ENCODE measurements at regions not wholly inside any gene's neighbourhood (a gene's known extent, or its start where the extent isn't known, plus 50 kb on each side); places are given as distances from the start of the nearest gene placed in this dataset.
"Not testable (repeated sequence)": the region's sequence is repeated elsewhere in the genome, so short reads cannot be mapped to it uniquely, and the experiment has no call there.

DNA sequence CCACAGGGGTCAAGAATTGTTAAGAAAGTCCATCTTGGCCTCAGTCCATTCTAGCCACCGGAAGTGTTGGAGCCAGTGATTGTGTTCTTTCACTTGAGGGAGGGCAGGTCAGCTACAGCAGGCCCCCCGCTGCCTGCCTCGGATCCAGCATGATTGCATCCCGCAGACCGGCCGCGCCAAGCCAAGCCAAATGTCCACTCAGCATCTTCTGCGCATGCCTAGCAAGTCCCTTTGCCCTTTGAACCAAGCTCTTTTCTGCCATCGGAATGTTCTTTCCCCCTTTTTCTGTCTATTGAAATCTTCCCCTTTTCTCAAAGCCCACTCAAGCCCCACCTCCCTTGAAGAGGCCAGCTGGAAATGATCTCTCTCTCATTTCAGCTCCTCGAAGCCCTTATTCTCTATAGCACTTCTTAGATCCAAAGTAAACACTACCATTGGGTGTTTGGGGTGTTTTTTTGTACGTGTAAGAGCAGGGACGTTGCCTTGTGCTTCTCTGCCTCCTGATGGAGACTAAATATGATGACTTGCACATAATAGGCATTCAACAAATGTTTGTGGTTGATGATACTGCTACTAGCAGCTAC lies 147.8 kb upstream of the BCOR start:
- H3K9me3 Mint-ChIP-seq = no peaks in the 10 kb centered on the region
- H3K36me3 Mint-ChIP-seq = no peaks in the 10 kb centered on the region
- DNase-seq = no peak
- H3K4me3 Mint-ChIP-seq = no peak overlapping the region
- H3K4me1 Mint-ChIP-seq = peaks cover 3% of the 10 kb centered on the region
- no peaks in the 10 kb centered on the region for H3K27me3 Mint-ChIP-seq
- no peak overlapping the region for H3K27ac Mint-ChIP-seq

DNA sequence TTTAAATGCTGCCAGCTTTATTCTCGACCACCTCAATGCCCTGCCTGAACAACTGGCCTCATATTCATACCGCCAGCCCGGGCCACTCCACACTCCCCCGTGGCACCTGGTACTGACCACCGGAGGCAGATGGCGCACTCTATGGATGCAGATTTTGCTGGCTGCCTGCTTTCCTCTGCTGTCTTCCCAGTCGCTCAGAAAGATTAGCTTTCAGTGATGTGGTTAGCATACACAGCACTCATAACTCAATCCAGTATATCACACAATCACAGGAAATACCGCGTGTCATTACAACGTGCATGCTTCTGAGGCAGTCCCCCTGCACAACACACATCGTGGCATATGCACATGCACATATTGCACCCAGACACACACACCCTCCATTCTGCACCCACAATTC lies 147.2 kb upstream of the BCOR start:
- no peaks in the 10 kb centered on the region for H3K36me3 Mint-ChIP-seq
- no peak overlapping the region for H3K27ac Mint-ChIP-seq
- H3K9me3 Mint-ChIP-seq = no peaks in the 10 kb centered on the region
- H3K4me3 Mint-ChIP-seq = no peak overlapping the region
- DNase-seq = no peak
- no peaks in the 10 kb centered on the region for H3K27me3 Mint-ChIP-seq
- H3K4me1 Mint-ChIP-seq = peaks cover 3% of the 10 kb centered on the region

DNA sequence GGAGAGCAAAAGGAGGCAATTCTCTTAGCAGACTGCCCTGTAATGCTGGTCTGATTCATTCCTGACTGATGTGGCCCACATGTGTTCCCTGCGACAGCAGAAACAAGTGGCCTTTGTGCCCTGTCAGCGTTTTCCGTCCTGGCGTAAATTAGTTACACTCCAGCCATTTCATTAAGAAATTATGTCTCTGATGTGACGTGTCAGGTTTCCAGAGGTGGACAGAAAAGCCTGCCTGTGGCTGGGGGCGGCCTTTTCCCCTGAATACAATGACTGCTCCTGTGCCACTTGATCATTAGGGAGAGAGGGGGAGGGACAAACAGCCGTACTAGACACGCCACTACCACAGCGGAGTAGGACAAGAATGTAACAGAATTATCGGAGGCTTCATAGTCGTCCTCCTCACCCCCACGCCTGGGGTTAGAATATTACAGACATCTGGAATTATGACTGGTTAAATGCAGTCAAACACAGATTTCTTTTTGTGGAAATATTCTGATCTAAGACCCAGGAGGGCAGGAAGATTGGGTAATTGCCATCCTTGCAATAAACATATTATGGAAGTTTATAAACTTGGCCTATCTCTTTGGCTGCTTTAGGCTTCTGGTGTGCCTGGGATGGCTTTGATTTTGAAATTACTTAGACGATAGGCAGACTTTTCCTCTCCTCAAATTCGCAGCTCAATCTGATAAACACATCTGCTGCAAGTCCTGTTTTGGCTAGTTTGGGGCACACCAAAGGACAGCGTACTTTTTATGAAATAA lies 146.2 kb upstream of the BCOR start:
- no peak for DNase-seq
- Mint-ChIP-seq H3K27ac (no peak overlapping the region), H3K36me3 (no peaks in the 10 kb centered on the region), H3K4me3 (no peak overlapping the region), H3K9me3 (no peaks in the 10 kb centered on the region), H3K27me3 (no peaks in the 10 kb centered on the region), H3K4me1 (peaks cover 3% of the 10 kb centered on the region)

DNA sequence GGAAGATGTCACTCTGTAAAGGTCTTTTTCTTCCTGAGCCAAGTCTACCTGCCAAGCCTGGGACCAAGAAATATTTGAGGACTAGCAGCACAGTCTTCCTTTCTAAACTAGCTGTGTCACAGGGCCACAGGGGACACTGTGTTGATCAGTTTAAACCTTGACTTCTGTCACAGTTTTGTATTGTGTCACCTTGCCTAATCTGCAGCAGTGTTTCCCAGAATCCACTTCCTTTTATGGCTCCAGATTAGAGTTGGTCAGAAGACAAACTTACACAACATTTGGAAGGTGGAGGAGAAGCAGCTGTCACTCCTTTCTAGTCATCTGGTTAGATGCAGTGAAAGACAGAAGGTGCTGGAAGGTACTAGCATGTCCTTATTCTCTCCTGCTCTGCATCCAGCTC lies 143.1 kb upstream of the BCOR start:
- H3K9me3 Mint-ChIP-seq = no peaks in the 10 kb centered on the region
- H3K27ac Mint-ChIP-seq = no peak overlapping the region
- H3K4me1 Mint-ChIP-seq = peaks cover 3% of the 10 kb centered on the region
- H3K27me3 Mint-ChIP-seq = no peaks in the 10 kb centered on the region
- H3K36me3 Mint-ChIP-seq = no peaks in the 10 kb centered on the region
- DNase-seq = no peak
- no peak overlapping the region for H3K4me3 Mint-ChIP-seq

DNA sequence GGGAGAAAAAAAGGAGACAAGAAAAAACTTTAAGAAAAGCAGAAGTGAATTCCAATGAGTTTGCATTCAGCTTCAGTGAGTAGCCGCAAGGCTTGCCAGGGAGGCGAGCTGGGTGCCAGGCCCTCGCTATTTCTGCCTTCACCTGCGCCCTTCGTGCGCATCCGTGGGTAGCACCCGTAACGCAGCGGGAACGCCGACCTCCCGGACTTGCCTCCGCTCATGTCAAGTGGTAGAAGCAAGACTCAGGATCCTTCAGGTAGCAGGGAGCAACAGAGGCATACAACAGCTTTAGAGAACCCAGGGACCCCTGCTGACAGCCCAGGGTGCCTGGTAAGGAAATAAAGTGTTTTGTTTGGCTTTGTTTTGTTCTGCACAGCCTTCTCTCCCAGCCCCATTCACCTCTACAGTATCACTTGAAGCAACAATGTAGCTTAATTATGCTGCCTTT lies 140.0 kb upstream of the BCOR start:
- no peak overlapping the region for H3K27ac Mint-ChIP-seq
- H3K4me3 Mint-ChIP-seq = no peak overlapping the region
- no peaks in the 10 kb centered on the region for H3K27me3 Mint-ChIP-seq
- no peaks in the 10 kb centered on the region for H3K9me3 Mint-ChIP-seq
- no peaks in the 10 kb centered on the region for H3K36me3 Mint-ChIP-seq
- no peak for DNase-seq
- H3K4me1 Mint-ChIP-seq = no peaks in the 10 kb centered on the region

DNA sequence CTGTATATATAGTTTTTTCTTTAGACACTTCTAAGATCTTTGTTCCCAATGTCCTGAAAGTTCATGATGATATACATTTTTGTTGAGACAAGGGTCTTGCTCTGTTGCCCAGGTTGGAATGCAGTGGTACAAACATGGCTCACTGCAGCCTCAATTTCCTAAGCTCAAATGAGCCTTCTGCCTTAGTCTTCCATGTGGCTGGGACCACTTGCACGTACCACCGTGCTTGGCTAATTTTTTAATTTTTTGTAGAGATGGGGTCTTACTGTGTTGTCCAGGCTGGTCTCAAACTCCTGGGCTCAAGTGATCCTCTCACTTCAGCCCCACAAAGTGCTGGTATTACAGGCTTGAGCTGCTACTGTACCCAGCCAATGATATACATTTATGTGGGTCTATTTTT lies 132.9 kb upstream of the BCOR start:
- H3K4me3 Mint-ChIP-seq = no peak overlapping the region
- H3K27ac Mint-ChIP-seq = no peak overlapping the region
- H3K9me3 Mint-ChIP-seq = no peaks in the 10 kb centered on the region
- no peaks in the 10 kb centered on the region for H3K36me3 Mint-ChIP-seq
- DNase-seq = no peak
- no peaks in the 10 kb centered on the region for H3K27me3 Mint-ChIP-seq
- H3K4me1 Mint-ChIP-seq = no peaks in the 10 kb centered on the region

DNA sequence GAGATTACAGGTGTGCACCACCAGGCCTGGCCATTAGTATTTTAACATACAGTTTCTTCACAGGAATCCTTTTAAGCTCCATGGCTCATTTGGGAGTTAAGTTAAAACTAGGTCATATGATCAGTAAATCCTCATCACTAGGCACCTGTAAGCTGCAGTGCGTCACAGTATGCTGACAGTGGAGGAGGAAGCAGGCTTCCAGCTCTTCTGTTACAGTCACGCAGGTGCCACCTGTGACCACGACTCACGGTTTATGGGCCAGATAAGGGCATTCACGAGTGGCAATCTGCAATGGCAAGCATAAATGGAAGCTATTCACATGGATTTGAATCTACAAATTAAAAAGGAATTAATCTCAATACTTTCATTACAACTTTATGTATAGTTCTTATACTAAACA lies 129.4 kb upstream of the BCOR start:
- Mint-ChIP-seq H3K36me3 (no peaks in the 10 kb centered on the region), H3K9me3 (peaks cover 2% of the 10 kb centered on the region), H3K27ac (no peak overlapping the region), H3K4me3 (no peak overlapping the region), H3K27me3 (no peaks in the 10 kb centered on the region), H3K4me1 (no peaks in the 10 kb centered on the region)
- DNase-seq = no peak

DNA sequence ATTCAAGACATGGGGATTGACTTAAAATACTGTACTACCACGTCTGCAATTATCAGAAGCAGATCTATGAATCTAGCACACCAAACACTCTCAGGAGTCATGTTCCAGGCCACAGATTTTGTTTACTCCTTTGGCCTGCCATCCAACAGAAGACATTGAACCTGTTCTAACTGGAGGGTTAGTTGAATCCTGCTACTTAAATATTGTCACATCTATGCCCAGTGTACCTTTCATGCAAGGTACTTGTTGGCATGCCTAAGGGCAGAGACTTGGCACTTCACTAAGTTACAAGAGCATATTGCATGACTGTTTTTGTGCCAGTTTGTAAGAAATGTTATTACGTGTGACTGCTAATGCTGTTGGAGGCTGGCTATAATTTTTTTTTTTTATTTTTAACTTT lies 126.9 kb upstream of the BCOR start:
- no peak overlapping the region for H3K27ac Mint-ChIP-seq
- no peaks in the 10 kb centered on the region for H3K27me3 Mint-ChIP-seq

DNA sequence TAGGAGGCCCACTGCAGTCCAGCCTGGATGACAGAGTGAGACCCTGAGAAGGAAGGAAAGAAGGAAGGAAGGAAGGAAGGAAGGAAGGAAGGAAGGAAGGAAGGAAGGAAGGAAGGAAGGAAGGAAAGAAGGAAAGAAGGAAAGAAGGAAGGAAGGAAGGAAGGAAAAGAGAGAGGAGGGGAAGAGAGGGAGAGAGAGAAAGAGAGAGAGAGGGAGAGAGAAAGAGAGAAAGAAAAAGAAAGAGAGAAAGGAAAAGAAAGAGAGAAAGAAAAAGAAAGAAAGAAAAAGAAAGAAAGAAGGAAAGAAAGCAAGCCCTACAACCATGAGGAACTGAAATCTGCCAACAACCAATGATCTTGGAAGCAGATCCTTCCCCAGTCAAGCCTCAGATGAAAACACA lies 124.9 kb upstream of the BCOR start:
- H3K36me3 Mint-ChIP-seq, H3K27ac Mint-ChIP-seq: not testable (repeated sequence)

More for the DNA sequence above, 126.9 kb upstream of the BCOR start:
- Mint-ChIP-seq H3K9me3 (peaks cover 2% of the 10 kb centered on the region), H3K36me3 (no peaks in the 10 kb centered on the region), H3K4me3 (no peak overlapping the region), H3K4me1 (no peaks in the 10 kb centered on the region)
- DNase-seq = no peak

DNA sequence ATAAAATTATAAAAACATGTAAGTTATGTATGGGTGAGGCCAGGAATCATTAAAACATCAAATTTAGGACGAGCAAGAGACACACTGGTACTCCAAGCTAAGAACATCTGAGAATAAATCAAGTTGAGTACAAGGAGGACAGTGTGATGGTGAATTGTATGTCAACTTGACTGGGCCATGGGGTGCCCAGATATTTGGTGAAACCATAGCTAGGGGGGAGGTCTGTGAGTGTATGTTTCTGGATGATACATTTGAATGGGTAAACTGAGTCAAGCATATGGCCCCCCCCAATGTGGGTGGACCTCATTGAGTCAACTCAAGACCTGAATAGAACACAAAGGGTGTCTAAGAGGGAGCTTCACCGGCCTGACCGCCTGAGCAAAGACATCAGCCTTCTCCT lies 115.3 kb upstream of the BCOR start:
- no peaks in the 10 kb centered on the region for H3K36me3 Mint-ChIP-seq
- DNase-seq = no peak
- H3K9me3 Mint-ChIP-seq = no peaks in the 10 kb centered on the region
- H3K27me3 Mint-ChIP-seq = no peaks in the 10 kb centered on the region
- H3K4me3 Mint-ChIP-seq = no peak overlapping the region
- H3K4me1 Mint-ChIP-seq = no peaks in the 10 kb centered on the region
- H3K27ac Mint-ChIP-seq = no peak overlapping the region

More for the DNA sequence above, 124.9 kb upstream of the BCOR start:
- H3K9me3 Mint-ChIP-seq, DNase-seq, H3K27me3 Mint-ChIP-seq, H3K4me1 Mint-ChIP-seq, H3K4me3 Mint-ChIP-seq: not testable (repeated sequence)

DNA sequence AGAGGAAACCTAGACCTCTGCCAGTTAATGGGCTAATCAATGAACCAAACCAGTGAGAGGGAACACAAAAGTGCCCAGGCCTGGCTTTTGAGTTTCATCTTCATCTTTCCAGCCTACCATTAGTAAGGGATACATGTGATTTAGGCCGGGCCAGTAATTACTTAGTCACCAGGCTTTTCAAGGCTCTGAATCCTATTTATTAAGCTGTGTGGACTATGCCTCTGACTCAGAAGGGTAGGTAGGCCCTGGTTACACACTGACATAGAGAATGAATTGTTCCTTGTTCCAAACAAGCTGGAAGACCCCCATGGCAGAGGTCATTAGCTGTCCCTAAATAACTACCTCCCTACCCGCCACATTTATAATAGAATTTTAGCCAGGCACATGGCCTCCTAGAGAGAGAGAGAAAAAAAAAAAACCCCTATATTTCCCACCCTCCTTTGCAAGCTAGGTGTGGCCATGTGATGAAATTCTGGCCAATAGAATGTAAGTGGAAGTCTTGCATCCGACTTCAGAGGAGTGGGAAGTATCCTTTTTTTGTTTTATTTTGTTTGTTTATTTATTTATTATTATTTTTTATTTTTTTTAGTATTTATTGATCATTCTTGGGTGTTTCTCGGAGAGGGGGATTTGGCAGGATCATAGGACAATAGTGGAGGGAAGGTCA lies 112.3 kb upstream of the BCOR start:
- DNase-seq = no peak
- Mint-ChIP-seq H3K4me1 (peaks cover 3% of the 10 kb centered on the region), H3K27ac (no peak overlapping the region), H3K27me3 (no peaks in the 10 kb centered on the region), H3K36me3 (no peaks in the 10 kb centered on the region), H3K4me3 (no peak overlapping the region), H3K9me3 (no peaks in the 10 kb centered on the region)

DNA sequence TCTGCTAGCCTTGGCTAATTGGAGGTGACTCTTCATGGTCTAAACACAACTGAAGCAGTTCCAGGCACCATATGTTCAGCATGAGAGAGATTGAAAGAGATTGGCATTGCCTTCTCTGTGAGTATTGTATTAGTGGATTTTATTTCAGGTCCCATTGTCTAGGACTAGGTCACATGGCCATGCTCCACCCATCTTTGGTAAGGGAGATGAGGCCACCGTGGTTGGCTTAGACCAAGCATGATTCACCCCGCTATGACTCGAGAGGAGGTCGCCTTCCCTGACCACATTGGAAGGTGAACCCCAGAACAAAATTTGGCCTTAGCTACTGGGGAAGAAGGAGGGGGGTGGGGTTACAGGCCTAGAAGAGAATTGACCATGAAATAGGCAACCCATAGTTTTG lies 109.9 kb upstream of the BCOR start:
- Mint-ChIP-seq H3K9me3 (no peaks in the 10 kb centered on the region), H3K27ac (no peak overlapping the region), H3K36me3 (no peaks in the 10 kb centered on the region), H3K4me3 (no peak overlapping the region), H3K27me3 (no peaks in the 10 kb centered on the region), H3K4me1 (peaks cover 8% of the 10 kb centered on the region)
- peak; percentile 25 for DNase-seq

DNA sequence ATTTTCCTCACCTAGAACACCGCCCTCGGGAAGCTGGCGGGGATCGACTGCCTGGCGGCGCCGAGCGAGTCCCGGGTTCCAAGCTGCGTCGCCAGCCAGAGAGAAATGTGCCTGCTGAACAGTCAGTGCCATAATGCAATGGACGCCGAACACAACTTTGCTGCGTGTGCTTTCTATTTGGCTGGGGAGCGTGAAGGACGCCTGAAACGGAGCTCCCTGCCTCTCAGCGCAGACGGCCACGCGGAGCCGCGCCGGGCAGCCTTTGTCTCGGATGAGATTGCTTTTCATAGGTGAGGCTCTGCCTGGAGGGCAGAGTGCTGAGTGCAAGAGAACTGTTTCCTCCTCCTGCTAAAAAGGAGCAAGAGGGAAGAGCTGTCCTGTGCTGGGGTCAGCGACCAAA lies 107.7 kb upstream of the BCOR start:
- Mint-ChIP-seq H3K27me3 (no peaks in the 10 kb centered on the region), H3K27ac (no peak overlapping the region), H3K36me3 (no peaks in the 10 kb centered on the region), H3K4me3 (no peak overlapping the region), H3K9me3 (no peaks in the 10 kb centered on the region), H3K4me1 (peaks cover 15% of the 10 kb centered on the region)
- no peak for DNase-seq

DNA sequence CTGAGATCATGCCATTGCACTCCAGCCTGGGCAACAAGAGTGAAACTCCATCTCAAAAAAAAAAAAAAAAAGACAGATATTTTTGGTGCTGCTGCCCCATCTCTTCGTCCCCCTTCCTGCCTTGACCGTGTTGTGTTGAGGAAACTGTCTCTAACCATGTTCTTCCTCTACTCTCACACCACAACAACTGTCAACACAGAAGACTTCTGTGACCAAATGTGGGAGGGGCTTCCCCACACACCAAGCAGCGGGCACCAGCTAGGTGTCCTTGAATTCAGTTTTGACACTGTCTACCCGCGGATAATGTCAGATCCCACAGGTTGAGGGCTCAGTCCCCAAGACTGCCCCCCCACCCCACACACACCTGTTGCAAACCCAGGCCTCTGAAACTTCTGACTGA lies 104.7 kb upstream of the BCOR start:
- H3K9me3 Mint-ChIP-seq = no peaks in the 10 kb centered on the region
- DNase-seq = no peak
- no peaks in the 10 kb centered on the region for H3K36me3 Mint-ChIP-seq
- H3K4me3 Mint-ChIP-seq = no peak overlapping the region
- H3K27ac Mint-ChIP-seq = no peak overlapping the region
- H3K27me3 Mint-ChIP-seq = no peaks in the 10 kb centered on the region
- peaks cover 13% of the 10 kb centered on the region for H3K4me1 Mint-ChIP-seq

DNA sequence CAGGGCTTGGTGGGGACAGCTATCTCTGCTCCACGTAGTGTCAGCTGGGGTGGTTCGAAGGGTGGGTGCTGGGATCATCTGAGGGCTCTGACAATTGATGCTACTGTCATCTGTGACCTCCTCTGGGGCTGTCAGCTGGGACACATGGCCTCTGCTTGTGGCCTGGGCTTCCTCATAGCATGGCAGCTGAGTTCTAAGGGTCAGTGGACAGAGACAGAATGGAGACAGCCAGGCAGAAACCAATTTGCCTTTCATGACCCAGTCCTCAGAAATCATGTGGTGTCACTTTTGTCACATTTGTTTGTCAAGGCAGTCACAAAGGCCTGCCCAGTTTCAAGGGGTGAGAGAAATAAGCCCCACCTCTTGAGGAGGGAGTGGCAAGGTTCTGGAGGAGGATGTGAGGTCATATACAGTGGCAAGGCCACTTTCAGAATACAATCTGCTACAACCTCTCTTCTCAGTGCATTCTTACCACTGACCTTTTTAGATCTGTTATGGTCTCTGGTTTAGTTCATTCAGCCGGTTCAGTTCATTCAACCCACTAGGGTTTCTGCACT lies 103.6 kb upstream of the BCOR start:
- Mint-ChIP-seq H3K36me3 (no peaks in the 10 kb centered on the region), H3K4me1 (peaks cover 12% of the 10 kb centered on the region), H3K9me3 (no peaks in the 10 kb centered on the region), H3K27ac (no peak overlapping the region), H3K27me3 (no peaks in the 10 kb centered on the region), H3K4me3 (no peak overlapping the region)
- peak; percentile 10 for DNase-seq
